ENCODE measurements at regions not wholly inside any gene's neighbourhood (a gene's known extent, or its start where the extent isn't known, plus 50 kb on each side); places are given as distances from the start of the nearest gene placed in this dataset.
"Not testable (repeated sequence)": the region's sequence is repeated elsewhere in the genome, so short reads cannot be mapped to it uniquely, and the experiment has no call there.

- not testable (repeated sequence) for DNase-seq (ENCODE audit: low spot score)
Measured at GRCh38 chr19:28689464-28689863, 523.5 kb downstream of the UQCRFS1 start.

DNA sequence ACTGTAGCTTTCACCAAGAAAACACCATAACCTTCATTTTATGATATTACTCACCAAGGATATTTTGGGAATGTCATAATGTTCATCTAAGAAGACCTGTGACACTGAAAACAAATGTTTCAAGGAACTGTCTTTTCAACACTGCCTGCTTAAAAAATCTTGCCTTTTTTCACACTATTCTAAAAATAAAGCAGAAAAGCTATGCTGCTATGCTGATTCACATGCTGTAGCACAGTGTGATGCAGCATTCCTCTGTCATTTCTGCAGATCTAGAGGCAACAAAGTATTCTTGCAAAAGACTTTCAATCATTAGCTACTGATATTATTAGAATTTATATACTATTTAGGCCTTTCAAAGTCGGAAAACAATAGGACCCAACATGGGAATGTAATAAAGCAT lies 525.7 kb downstream of the UQCRFS1 start:
- DNase-seq (ENCODE audit: low spot score) = no peak

DNA sequence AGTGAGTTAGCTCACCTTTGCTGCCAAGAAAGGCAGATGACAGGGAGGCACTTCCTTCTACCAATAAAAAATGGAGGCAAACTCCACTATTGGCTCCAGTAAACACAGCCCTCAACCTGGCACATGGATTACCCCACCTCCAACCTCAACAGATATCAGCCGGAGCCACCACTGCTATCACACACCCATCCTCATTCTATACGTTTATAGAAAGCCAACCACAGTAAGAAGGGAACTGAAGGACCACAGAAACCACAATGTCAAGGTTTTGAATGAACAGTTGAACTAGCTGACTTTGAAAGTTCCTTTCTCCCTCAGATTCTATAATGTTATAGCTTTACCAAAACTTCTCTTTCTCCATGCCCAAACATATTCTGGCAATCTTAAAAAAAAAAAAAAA lies 526.2 kb downstream of the UQCRFS1 start:
- DNase-seq (ENCODE audit: low spot score) = no peak

GRCh38 chr19:28685802-28686201 lies 527.1 kb downstream of the UQCRFS1 start:
- DNase-seq (ENCODE audit: low spot score) = no peak

DNA sequence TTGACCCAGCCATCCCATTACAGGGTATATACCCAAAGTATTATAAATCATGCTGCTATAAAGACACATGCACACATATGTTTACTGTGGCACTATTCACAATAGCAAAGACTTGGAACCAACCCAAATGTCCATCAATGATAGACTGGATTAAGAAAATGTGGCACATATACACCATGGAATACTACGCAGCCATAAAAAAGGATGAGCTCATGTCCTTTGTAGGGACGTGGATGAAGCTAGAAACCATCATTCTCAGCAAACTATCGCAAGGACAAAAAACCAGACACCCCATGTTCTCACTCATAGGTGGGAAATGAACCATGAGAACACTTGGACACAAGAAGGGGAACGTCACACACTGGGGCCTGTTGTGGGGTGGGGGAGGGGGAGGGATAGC lies 527.9 kb downstream of the UQCRFS1 start:
- DNase-seq (ENCODE audit: low spot score) = not testable (repeated sequence)

- no peak for DNase-seq (ENCODE audit: low spot score)
Measured at GRCh38 chr19:28680111-28680510, 532.8 kb downstream of the UQCRFS1 start.

- DNase-seq (ENCODE audit: low spot score) = no peak
Measured at GRCh38 chr19:28670836-28671235, 542.1 kb downstream of the UQCRFS1 start.

GRCh38 chr19:28669804-28670203 lies 543.1 kb downstream of the UQCRFS1 start:
- DNase-seq (ENCODE audit: low spot score) = no peak

DNA sequence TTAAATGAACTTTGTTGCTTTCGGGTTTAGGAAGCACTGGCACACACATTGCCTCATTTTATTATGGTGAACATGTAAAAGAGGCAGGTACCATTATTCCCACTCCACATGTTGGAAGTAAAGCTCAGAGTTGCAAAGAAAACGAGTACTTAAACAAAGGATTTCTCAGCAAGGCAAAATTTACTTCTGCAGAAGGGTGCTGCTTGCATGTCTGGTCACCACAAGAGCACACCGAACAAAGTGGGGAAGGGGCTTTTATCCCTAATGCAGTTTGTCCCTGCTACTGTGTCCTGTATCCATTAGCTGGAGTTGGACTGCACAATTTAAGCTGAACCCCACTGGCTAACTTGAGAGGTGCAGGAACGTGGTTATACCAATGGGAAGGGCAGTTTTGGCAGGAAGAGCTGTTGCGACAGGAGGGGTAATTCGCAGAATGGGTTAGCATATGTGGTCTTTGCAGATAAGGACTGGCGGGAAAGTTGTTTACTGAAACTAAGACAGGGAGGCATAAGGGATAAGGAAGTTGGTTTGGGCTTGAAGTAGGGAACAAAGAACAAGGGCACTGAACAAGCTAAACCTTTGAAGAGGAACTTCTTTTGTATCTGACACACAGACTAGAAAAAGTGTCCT lies 545.5 kb downstream of the UQCRFS1 start:
- no peak for DNase-seq (ENCODE audit: low spot score)

DNA sequence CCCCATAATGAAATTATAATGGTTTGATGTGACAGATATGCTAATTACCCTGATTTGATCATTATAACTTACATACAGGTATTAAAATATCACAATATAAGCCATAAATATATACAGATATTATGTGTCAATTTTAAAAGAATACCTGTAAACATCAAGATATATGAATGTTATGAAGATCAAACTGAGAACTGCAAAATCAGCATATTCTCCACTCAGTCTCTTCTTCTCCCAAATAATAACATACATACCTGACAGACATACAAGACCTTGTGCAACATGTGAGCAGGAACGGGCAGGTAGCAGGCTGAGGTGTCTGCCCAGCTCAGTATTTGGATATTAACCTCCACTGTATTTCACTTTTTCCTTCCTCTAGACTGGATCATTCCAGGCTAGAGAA lies 547.2 kb downstream of the UQCRFS1 start:
- no peak for DNase-seq (ENCODE audit: low spot score)

- no peak for DNase-seq (ENCODE audit: low spot score)
Measured at GRCh38 chr19:28656644-28657043, 556.3 kb downstream of the UQCRFS1 start.

DNA sequence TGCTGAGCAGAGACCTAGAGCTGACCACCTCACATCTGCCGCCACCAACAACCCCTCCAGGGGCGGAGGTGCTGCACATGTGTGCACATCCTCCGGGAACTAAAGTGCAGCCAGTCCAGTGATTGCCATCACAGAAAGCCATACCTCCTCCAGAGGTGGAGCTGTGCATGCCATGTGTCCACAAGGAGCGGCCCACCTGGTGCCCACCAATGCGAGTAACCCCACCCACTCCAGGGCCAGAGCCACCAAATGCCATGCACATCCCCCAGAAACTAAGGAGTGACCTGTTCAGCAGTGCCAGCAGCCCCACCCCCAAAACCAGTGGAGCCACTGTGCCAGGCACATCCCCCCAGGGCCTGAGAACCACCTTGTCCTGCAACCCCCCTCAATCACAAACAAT lies 557.9 kb downstream of the UQCRFS1 start:
- no peak for DNase-seq (ENCODE audit: low spot score)

DNA sequence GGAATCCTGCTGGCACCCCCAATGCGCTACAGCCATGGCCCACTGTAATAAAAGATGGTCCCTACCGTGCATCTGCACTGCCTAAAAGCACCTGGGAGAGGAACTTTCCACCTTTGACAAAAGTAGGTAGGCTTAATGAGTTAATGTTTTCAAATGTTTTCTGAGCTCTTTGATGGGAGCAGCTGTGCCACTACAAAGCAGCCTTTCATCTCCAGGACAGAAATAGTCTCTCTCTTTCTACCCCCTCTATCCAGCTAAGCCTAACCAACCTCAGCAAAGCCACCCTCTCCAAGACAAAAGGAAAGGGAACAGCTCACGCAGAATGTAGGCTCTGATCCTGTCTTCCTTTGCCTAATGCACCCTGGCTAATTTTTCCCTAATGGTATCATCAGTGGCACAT lies 560.2 kb downstream of the UQCRFS1 start:
- DNase-seq (ENCODE audit: low spot score) = no peak

GRCh38 chr19:28646629-28647028 lies 566.3 kb downstream of the UQCRFS1 start:
- DNase-seq (ENCODE audit: low spot score) = no peak

GRCh38 chr19:28644169-28644775 lies 568.7 kb downstream of the UQCRFS1 start:
- DNase-seq (ENCODE audit: low spot score) = no peak

DNA sequence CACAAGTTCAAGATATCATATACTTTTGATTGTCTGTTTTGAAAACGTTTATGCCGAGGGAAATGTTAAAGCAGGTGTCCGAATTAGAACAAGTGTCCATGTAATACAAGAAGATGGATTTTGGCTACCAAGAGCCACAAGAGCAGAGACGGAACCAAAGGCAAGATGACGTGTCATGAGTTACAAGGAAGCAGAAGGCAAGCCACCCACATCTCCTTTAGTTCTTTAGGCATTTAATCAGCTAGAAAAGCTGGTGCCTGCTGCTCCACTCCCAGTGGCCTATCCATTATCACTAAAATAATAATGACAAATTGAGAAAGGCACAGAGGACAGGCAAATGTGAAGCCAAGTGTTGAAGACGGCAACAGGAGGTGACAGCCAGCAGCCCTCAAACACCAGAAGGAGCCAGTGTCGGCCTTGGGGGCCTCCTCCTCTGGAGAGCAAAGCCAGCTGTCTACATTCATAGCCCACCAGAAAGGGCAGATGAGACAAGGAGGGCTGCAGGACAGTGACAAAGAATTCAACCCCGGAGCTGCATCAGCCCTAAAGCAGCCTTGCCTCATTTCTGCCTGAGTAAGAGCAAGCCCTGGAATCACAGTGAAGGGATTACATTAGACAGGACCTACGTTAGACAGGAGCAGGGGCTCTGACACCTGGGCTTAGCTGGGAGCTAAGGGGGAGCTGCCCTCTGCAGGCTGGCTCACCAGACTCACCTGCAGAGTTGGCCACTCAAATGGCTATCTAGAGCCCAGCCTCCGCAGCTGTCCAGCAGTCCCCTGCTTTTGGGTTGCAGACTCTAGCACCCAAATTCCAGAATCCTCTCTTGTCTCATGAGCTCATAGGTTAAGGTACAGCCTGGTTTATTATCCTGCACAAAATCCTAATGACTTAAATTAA lies 569.9 kb downstream of the UQCRFS1 start:
- no peak for DNase-seq (ENCODE audit: low spot score)

DNA sequence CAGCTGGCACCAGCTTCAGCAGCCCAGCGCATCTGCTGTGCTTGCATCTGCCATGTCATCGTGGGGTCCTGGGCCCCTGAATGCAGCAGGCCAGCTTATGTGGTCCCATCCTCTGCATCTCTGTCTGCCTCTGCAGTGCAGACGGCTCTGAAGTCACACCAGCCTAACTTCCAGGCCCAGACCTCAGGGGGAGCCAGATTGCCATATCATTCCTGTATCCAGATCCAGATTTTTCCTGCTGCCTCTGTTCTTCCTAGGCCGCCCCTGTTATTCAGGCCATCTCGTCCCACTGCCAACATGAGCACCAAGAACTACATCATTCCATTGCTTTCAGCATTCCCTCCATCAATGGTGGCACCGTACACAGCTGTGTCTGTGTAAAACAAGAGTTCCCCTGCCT lies 571.6 kb downstream of the UQCRFS1 start:
- no peak for DNase-seq (ENCODE audit: low spot score)

GRCh38 chr19:28640506-28640905 lies 572.4 kb downstream of the UQCRFS1 start:
- no peak for DNase-seq (ENCODE audit: low spot score)

- DNase-seq (ENCODE audit: low spot score) = no peak
Measured at GRCh38 chr19:28638445-28638844, 574.5 kb downstream of the UQCRFS1 start.

DNA sequence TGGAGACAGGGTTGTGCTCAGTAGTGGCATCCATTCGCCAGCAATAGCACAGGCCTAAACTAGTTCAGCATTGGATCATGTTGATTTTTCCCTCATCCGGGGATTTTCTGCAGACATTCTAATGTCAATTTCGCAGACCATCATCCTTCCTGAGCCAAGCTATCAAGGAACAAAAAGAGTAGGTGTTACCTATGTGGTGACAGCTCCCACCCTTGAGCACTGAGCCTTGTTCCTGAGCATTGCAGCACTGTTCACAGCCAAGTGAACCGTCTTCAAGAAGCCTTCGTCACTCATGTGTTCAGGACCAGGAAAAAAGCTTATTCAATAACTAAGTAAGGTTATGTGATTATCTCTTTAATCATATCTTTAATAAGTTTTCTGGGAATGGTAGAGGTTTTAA lies 576.2 kb downstream of the UQCRFS1 start:
- DNase-seq (ENCODE audit: low spot score) = no peak

GRCh38 chr19:28636016-28636629 lies 576.8 kb downstream of the UQCRFS1 start:
- no peak for DNase-seq (ENCODE audit: low spot score)

DNA sequence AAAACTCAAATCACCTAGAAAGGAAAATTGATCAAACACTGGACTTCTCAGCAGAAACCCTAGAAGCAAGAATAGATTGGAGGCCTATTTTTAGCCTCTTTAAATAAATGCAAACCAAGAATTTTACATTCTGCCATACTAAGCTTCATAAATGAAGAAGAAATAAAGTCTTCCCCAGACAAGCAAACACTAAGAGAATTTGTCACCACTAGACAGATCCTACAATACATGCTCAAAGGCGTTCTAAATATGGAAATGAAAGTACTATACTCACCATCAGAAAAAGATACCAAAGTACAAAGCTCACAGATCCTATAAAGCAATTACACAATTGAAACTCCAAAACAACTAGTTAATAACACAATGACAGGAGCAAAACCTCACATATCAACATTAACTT lies 578.1 kb downstream of the UQCRFS1 start:
- no peak for DNase-seq (ENCODE audit: low spot score)
